Vagina (tissue), 2 donors: ENCODE measurements at regions not wholly inside any gene's neighbourhood (a gene's known extent, or its start where the extent isn't known, plus 50 kb on each side); places are given as distances from the start of the nearest gene placed in this dataset.

Experiments
- CTCF ChIP-seq, 3 experiments: fragments of 450-650 bp in 2 of 3; fragments of 200-600 bp in 1 of 3; sonication (generic) in 1 of 3; IDR thresholded peaks; one replicate each; pipeline ENCODE4 v1.5.1; 2017 to 2019; ENCODE audit warnings: antibody characterized with exemption in 3 of 3, mild to moderate bottlenecking in 2 of 3, moderate library complexity in 2 of 3
- POLR2A ChIP-seq, 2 donors: fragments of 450-650 bp; IDR thresholded peaks; one replicate each; pipeline ENCODE4 v1.6.1; 2017; ENCODE audit warnings: antibody characterized with exemption in 2 of 2, mild to moderate bottlenecking in 2 of 2, moderate library complexity in 2 of 2

DNA sequence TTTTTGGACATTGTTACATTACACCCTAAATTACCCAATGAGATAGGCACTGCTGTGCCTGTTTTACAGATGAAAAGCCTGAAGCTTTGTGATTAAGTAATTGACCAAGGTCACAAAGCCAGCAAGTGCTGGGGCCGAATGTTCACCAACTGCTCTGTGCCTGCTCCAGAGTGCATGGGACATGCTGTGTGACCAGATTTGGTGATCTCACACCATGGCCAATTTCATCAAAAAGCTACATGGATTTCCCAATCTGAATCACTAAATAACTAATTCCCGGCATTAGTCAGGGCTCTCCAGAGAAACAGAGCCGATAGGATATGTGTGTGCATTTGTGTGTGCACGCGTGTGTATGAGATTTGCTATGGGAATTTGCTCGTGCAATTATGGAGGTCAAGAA lies 228.3 kb upstream of the ECI2 start:
- TF ChIP-seq CTCF (IDR thresholded peaks at IDR 0.05), result no peak
- TF ChIP-seq POLR2A (IDR thresholded peaks at IDR 0.05), result no peak
